PC-9 (cell line): ENCODE measurements at regions not wholly inside any gene's neighbourhood (a gene's known extent, or its start where the extent isn't known, plus 50 kb on each side); places are given as distances from the start of the nearest gene placed in this dataset.

Experiments
- BruUV-seq: library from RNA; stranded (reverse); fragments of 400-500 nt; replicated peaks from 2 replicates; lab custom pipeline; 2021; lab: Mats Ljungman, UMichigan
- CTCF ChIA-PET: fragments of 300-600 bp; sonication (Branson Sonifier 250); formaldehyde crosslinking; loops from one replicate; lab custom pipeline; 2022; ENCODE audit warnings: antibody characterized with exemption; lab: Charles Lee
- POLR2A ChIA-PET: fragments of 300-600 bp; sonication (Branson Sonifier 250); formaldehyde crosslinking; loops from one replicate; lab custom pipeline; 2022; ENCODE audit warnings: antibody characterized with exemption; ENCODE audit not compliant: unreplicated experiment; lab: Charles Lee
- DNase-seq, 2 experiments: peaks; one replicate each; pipeline versions ENCODE4 v3.0.0 to v3.0.0-alpha.2; 2015 to 2022; ENCODE audit warnings: mixed read lengths in 1 of 2
- H2AFZ ChIP-seq: fragments of 200-600 bp; sonication (generic); 2 replicates; pipeline ENCODE4 v1.8.1; 2017; ENCODE audit warnings: antibody characterized with exemption
- H3F3A ChIP-seq: fragments of 200-600 bp; sonication (generic); 2 replicates; pipeline ENCODE4 v1.8.1; 2017; ENCODE audit warnings: antibody characterized with exemption, mild to moderate bottlenecking, low read depth; ENCODE audit not compliant: insufficient read depth
- H3K27ac ChIP-seq: fragments of 200-600 bp; sonication (generic); 2 replicates; pipeline ENCODE4 v1.6.1; 2016; ENCODE audit warnings: mixed run types
- H3K27me3 ChIP-seq: fragments of 200-600 bp; sonication (generic); 2 replicates; pipeline ENCODE4 v1.6.1; 2016; ENCODE audit warnings: low read depth, mixed run types; ENCODE audit not compliant: insufficient read depth
- H3K36me3 ChIP-seq: fragments of 200-600 bp; sonication (generic); 2 replicates; pipeline ENCODE4 v1.6.1; 2016; ENCODE audit warnings: low read depth, mixed run types
- H3K4me1 ChIP-seq: fragments of 200-600 bp; sonication (generic); replicated peaks from 2 replicates; pipeline ENCODE4 v1.6.1; 2016; ENCODE audit warnings: mixed run types; ENCODE audit not compliant: insufficient read depth
- H3K4me2 ChIP-seq: fragments of 200-600 bp; sonication (generic); 2 replicates; pipeline ENCODE4 v1.6.1; 2017; ENCODE audit warnings: mixed run types
- H3K4me3 ChIP-seq: fragments of 200-600 bp; sonication (generic); 2 replicates; pipeline ENCODE4 v1.6.1; 2016; ENCODE audit warnings: mixed run types
- H3K79me2 ChIP-seq: fragments of 200-600 bp; sonication (generic); 2 replicates; pipeline ENCODE4 v1.6.1; 2017; ENCODE audit warnings: low read depth, mixed run types
- H3K9me2 ChIP-seq: fragments of 200-600 bp; sonication (generic); 2 replicates; pipeline ENCODE4 v1.8.1; 2017; ENCODE audit warnings: mild to moderate bottlenecking; ENCODE audit not compliant: insufficient read depth
- H3K9me3 ChIP-seq: fragments of 200-600 bp; sonication (generic); 2 replicates; pipeline ENCODE4 v1.8.1; 2016; ENCODE audit warnings: low read depth; ENCODE audit not compliant: insufficient read depth
- H4K20me1 ChIP-seq: fragments of 200-600 bp; sonication (generic); 2 replicates; pipeline ENCODE4 v1.8.1; 2017; ENCODE audit not compliant: insufficient read depth
- EZH2 ChIP-seq: fragments of 200-600 bp; sonication (generic); IDR thresholded peaks from 2 replicates; pipeline ENCODE4 v1.8.0; 2017; ENCODE audit warnings: antibody characterized with exemption, low read depth
- intact Hi-C: fragments of 100-400 bp; cut with micrococcal nuclease; formaldehyde crosslinking; loops from one replicate; pipeline ENCODE4 v1.10.0; 2022; ENCODE audit not compliant: unreplicated experiment
- TF ChIP-seq, protein P1 (sequence below): fragments of 200-600 bp; sonication (generic); conservative IDR thresholded peaks from 2 replicates; pipeline ENCODE4 v1.6.1; 2017; ENCODE audit warnings: mixed run types, antibody characterized with exemption, mild to moderate bottlenecking, moderate library complexity

DNA sequence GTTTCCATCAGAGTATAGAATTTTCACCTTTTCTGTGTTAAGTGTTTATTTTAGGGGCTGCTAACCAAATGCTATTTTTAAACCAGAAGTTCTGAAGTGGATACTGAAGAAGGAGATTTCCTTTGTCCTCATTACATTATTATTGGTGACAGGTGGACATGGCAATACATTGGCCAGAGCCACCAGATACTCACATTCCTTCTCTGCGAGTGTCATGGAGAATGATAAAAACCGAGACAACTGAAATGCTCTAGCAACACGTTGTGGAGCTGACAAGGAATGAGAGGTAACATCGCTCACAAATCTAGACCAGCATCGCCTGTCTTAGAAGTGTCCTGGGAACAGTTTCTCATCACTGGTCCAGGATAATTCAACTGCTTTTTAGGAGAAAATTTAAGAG lies 241.2 kb downstream of the IRS1 start:
- intact Hi-C loops = no loop called here
- Histone ChIP-seq H3K4me2 (no peak overlapping the region), H3K9me3 (no peaks in the 10 kb centered on the region), H2AFZ (no peak overlapping the region), H3F3A (no peaks in the 10 kb centered on the region), H3K4me1 (no peaks in the 10 kb centered on the region), H4K20me1 (no peaks in the 10 kb centered on the region), H3K4me3 (no peak overlapping the region), H3K9me2 (no peaks in the 10 kb centered on the region), H3K27ac (no peak overlapping the region), H3K27me3 (no peaks in the 10 kb centered on the region), H3K79me2 (no peaks in the 10 kb centered on the region), H3K36me3 (no peaks in the 10 kb centered on the region)
- DNase-seq = no peak
- ChIA-PET POLR2A (no interaction called here), CTCF (no interaction called here)
- BruUV-seq = no TSS peak
- TF ChIP-seq, protein P1, sequence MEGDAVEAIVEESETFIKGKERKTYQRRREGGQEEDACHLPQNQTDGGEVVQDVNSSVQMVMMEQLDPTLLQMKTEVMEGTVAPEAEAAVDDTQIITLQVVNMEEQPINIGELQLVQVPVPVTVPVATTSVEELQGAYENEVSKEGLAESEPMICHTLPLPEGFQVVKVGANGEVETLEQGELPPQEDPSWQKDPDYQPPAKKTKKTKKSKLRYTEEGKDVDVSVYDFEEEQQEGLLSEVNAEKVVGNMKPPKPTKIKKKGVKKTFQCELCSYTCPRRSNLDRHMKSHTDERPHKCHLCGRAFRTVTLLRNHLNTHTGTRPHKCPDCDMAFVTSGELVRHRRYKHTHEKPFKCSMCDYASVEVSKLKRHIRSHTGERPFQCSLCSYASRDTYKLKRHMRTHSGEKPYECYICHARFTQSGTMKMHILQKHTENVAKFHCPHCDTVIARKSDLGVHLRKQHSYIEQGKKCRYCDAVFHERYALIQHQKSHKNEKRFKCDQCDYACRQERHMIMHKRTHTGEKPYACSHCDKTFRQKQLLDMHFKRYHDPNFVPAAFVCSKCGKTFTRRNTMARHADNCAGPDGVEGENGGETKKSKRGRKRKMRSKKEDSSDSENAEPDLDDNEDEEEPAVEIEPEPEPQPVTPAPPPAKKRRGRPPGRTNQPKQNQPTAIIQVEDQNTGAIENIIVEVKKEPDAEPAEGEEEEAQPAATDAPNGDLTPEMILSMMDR = no peak
- TF ChIP-seq EZH2 = no peak

DNA sequence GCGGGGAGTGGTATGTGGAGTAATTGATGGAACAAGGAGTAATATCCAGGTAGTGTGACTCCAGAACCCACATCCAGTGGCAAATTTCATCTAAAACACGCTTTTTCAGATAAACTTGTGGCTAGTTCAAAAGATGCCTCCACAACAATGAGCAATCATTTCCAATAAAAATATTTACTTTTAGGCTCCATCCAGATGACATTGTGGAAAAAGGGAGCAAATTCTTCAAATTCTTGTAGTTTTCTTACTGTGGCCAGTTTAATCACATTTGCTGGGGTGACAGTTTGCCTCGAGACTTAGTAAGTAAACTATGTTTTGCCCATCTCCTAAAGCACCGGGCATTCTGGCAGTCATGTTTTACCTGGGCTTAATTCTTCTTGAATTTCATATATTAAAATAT lies 243.6 kb downstream of the IRS1 start:
- intact Hi-C loops = no loop called here
- TF ChIP-seq, protein P1 = no peak
- TF ChIP-seq EZH2 = no peak
- H3K79me2 ChIP-seq = no peaks in the 10 kb centered on the region
- H3K36me3 ChIP-seq = no peaks in the 10 kb centered on the region
- H3K9me2 ChIP-seq = no peaks in the 10 kb centered on the region
- no TSS peak for BruUV-seq
- DNase-seq = no peak
- ChIA-PET CTCF (no interaction called here), POLR2A (interaction anchor here (0.6 kb wide), 1 partner anchor 166 kb away, joined by 23 read pairs; no protein-coding TSS in a partner anchor)
- H3K27me3 ChIP-seq = no peaks in the 10 kb centered on the region
- no peaks in the 10 kb centered on the region for H3K4me1 ChIP-seq
- H3K4me2 ChIP-seq = no peak overlapping the region
- no peak overlapping the region for H3K4me3 ChIP-seq
- no peaks in the 10 kb centered on the region for H4K20me1 ChIP-seq
- no peak overlapping the region for H3K27ac ChIP-seq
- H2AFZ ChIP-seq = no peak overlapping the region
- no peaks in the 10 kb centered on the region for H3K9me3 ChIP-seq
- no peaks in the 10 kb centered on the region for H3F3A ChIP-seq

DNA sequence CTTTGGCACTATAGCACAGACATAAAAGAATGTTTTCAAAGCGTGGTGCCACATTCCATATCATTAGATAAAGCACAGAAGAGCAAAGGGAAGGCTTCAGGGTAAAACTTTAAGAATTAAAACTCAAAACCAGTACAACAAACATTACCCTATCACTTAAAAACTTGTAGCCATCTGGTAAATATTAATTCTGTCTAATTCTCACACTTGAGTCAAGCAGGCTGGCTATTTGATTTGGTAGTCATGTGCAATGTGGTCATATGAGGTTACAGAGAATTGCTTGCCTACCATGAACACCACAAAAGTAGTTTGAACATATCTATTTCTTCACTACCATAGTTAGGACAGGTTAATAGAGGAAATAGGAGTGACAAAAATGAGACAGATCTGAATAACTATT lies 244.9 kb downstream of the IRS1 start:
- POLR2A ChIA-PET = no interaction called here
- Histone ChIP-seq H3F3A (no peaks in the 10 kb centered on the region), H3K4me2 (no peak overlapping the region), H3K36me3 (no peaks in the 10 kb centered on the region), H4K20me1 (no peaks in the 10 kb centered on the region), H3K9me3 (no peaks in the 10 kb centered on the region), H3K79me2 (no peaks in the 10 kb centered on the region), H2AFZ (no peak overlapping the region), H3K4me3 (no peak overlapping the region), H3K9me2 (no peaks in the 10 kb centered on the region), H3K27ac (no peak overlapping the region), H3K4me1 (no peaks in the 10 kb centered on the region), H3K27me3 (no peaks in the 10 kb centered on the region)
- no TSS peak for BruUV-seq
- intact Hi-C loops = no loop called here
- TF ChIP-seq, protein P1 = no peak
- TF ChIP-seq EZH2 = no peak
- CTCF ChIA-PET = no interaction called here
- no peak for DNase-seq
